Liver (tissue), 7 donors: ENCODE measurements at regions not wholly inside any gene's neighbourhood (a gene's known extent, or its start where the extent isn't known, plus 50 kb on each side); places are given as distances from the start of the nearest gene placed in this dataset.

Experiments
- DNase-seq: peaks from one replicate; pipeline ENCODE4 v3.0.0-alpha.2; 2017; ENCODE audit warnings: low spot score
- H3K27ac ChIP-seq, 2 donors: one replicate each; pipeline ENCODE4 v1.7.0; 2013; ENCODE audit warnings: inconsistent platforms in 2 of 2, low read length in 2 of 2, control low read depth in 1 of 2, low read depth in 1 of 2, mild to moderate bottlenecking in 1 of 2
- H3K27me3 ChIP-seq, 4 donors: one replicate each; pipeline versions ENCODE4 v1.6.1 to v1.7.0; 2013; ENCODE audit warnings: low read length in 3 of 4, inconsistent platforms in 1 of 4, mild to moderate bottlenecking in 1 of 4, moderate library complexity in 1 of 4; ENCODE audit not compliant: control insufficient read depth in 4 of 4, insufficient read depth in 4 of 4
- H3K36me3 ChIP-seq, 4 donors: one replicate each; pipeline versions ENCODE4 v1.6.1 to v1.7.0; 2013; ENCODE audit warnings: low read length in 3 of 4, mild to moderate bottlenecking in 3 of 4, low read depth in 1 of 4, moderate library complexity in 1 of 4; ENCODE audit not compliant: control insufficient read depth in 4 of 4, insufficient read depth in 3 of 4
- H3K4me1 ChIP-seq, 4 donors: one replicate each; pipeline versions ENCODE4 v1.6.1 to v1.7.0; 2013; ENCODE audit warnings: low read length in 3 of 4, mild to moderate bottlenecking in 3 of 4, moderate library complexity in 1 of 4; ENCODE audit not compliant: control insufficient read depth in 4 of 4, insufficient read depth in 4 of 4
- H3K4me3 ChIP-seq, 3 donors: one replicate each; pipeline versions ENCODE4 v1.6.1 to v1.7.0; 2013; ENCODE audit warnings: low read length in 3 of 3, control low read depth in 1 of 3, low read depth in 1 of 3, mild to moderate bottlenecking in 1 of 3
- H3K9ac ChIP-seq, 2 donors: one replicate each; pipeline ENCODE4 v1.7.0; 2013; ENCODE audit warnings: low read length in 2 of 2, mild to moderate bottlenecking in 2 of 2, moderate library complexity in 2 of 2, control low read depth in 1 of 2, low read depth in 1 of 2
- H3K9me3 ChIP-seq, 4 donors: one replicate each; pipeline versions ENCODE4 v1.6.1 to v1.7.0; 2013; ENCODE audit warnings: low read length in 3 of 4; ENCODE audit not compliant: control insufficient read depth in 4 of 4
- EGR1 ChIP-seq, 2 donors: IDR thresholded peaks; 2 replicates each; pipeline ENCODE4 v1.6.1; 2016 to 2018; ENCODE audit warnings: antibody characterized with exemption in 2 of 2, low read depth in 2 of 2
- HNF4A ChIP-seq, 2 donors: conservative IDR thresholded peaks; 2 replicates each; pipeline ENCODE4 v1.6.1; 2016; ENCODE audit warnings: antibody characterized with exemption in 2 of 2, mild to moderate bottlenecking in 2 of 2
- HNF4G ChIP-seq: IDR thresholded peaks from 2 replicates; pipeline ENCODE4 v1.6.1; 2016; ENCODE audit warnings: antibody characterized with exemption
- JUND ChIP-seq, 2 donors: IDR thresholded peaks; 2 replicates each; pipeline ENCODE4 v1.6.1; 2016; ENCODE audit warnings: antibody characterized with exemption in 2 of 2
- NR2F2 ChIP-seq: IDR thresholded peaks from 2 replicates; pipeline ENCODE4 v1.6.1; 2016; ENCODE audit warnings: antibody characterized with exemption
- RAD21 ChIP-seq, 2 donors: IDR thresholded peaks; 2 replicates each; pipeline ENCODE4 v1.6.1; 2016; ENCODE audit warnings: antibody characterized with exemption in 2 of 2, mild to moderate bottlenecking in 2 of 2
- RXRA ChIP-seq, 2 donors: IDR thresholded peaks; 2 replicates each; pipeline ENCODE4 v1.6.1; 2017 to 2018; ENCODE audit warnings: antibody characterized with exemption in 2 of 2, mild to moderate bottlenecking in 1 of 2
- TAF1 ChIP-seq: conservative IDR thresholded peaks from 2 replicates; pipeline ENCODE4 v1.6.1; 2016; ENCODE audit warnings: antibody characterized with exemption, mild to moderate bottlenecking
- YY1 ChIP-seq: IDR thresholded peaks from 2 replicates; pipeline ENCODE4 v1.6.1; 2016; ENCODE audit warnings: antibody characterized with exemption, mild to moderate bottlenecking
- WGBS: extraction: QIAGEN DNeasy Blood & Tissue Kit; methylation state at CpG from one replicate; pipeline ENCODE4 v1.1.7; 2013; 5-methylcytosine and 5-hydroxymethylcytosine counted together
- TF ChIP-seq, protein P1 (sequence below): IDR thresholded peaks from 2 replicates; pipeline ENCODE4 v1.6.1; 2016; ENCODE audit warnings: antibody characterized with exemption, mild to moderate bottlenecking
- TF ChIP-seq, protein P2 (sequence below): IDR thresholded peaks from 2 replicates; pipeline ENCODE4 v1.6.1; 2016; ENCODE audit warnings: antibody characterized with exemption
- TF ChIP-seq, protein P3 (sequence below): IDR thresholded peaks from 2 replicates; pipeline ENCODE4 v1.6.1; 2016; ENCODE audit warnings: antibody characterized with exemption
- TF ChIP-seq, protein P4 (sequence below): IDR thresholded peaks from 2 replicates; pipeline ENCODE4 v1.6.1; 2016; ENCODE audit warnings: antibody characterized with exemption
- donor health status: healthy.
- donor health status: healthy.
- donor health status: healthy.
- donor health status: healthy.

DNA sequence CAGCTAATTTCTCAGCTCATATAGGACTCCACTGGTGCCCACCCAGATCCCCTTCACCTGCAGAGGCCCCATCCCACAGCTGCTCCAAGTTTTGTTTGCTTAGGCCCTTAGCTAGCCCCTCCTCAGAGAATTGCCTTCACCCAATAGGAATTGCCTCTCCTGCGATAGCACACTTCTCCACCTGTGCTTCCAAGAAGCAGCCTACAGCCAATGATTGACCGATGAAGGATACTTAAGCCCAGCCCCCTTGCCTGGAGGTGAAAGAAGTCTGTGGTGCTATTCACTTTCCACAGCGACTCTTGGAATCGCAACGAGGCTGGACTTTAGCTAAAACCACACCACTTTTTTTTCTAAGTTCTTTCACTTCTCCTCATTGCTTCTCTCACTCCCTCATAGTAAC is 353.2 kb upstream of the BTBD3 start:
- no peak overlapping the region for H3K27ac ChIP-seq
- no peak for DNase-seq
- no peak for TF ChIP-seq YY1
- TF ChIP-seq, protein P1, sequence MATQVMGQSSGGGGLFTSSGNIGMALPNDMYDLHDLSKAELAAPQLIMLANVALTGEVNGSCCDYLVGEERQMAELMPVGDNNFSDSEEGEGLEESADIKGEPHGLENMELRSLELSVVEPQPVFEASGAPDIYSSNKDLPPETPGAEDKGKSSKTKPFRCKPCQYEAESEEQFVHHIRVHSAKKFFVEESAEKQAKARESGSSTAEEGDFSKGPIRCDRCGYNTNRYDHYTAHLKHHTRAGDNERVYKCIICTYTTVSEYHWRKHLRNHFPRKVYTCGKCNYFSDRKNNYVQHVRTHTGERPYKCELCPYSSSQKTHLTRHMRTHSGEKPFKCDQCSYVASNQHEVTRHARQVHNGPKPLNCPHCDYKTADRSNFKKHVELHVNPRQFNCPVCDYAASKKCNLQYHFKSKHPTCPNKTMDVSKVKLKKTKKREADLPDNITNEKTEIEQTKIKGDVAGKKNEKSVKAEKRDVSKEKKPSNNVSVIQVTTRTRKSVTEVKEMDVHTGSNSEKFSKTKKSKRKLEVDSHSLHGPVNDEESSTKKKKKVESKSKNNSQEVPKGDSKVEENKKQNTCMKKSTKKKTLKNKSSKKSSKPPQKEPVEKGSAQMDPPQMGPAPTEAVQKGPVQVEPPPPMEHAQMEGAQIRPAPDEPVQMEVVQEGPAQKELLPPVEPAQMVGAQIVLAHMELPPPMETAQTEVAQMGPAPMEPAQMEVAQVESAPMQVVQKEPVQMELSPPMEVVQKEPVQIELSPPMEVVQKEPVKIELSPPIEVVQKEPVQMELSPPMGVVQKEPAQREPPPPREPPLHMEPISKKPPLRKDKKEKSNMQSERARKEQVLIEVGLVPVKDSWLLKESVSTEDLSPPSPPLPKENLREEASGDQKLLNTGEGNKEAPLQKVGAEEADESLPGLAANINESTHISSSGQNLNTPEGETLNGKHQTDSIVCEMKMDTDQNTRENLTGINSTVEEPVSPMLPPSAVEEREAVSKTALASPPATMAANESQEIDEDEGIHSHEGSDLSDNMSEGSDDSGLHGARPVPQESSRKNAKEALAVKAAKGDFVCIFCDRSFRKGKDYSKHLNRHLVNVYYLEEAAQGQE: no peak
- TF ChIP-seq RAD21 (IDR thresholded peaks at IDR 0.05): no peak
- TF ChIP-seq, protein P2, sequence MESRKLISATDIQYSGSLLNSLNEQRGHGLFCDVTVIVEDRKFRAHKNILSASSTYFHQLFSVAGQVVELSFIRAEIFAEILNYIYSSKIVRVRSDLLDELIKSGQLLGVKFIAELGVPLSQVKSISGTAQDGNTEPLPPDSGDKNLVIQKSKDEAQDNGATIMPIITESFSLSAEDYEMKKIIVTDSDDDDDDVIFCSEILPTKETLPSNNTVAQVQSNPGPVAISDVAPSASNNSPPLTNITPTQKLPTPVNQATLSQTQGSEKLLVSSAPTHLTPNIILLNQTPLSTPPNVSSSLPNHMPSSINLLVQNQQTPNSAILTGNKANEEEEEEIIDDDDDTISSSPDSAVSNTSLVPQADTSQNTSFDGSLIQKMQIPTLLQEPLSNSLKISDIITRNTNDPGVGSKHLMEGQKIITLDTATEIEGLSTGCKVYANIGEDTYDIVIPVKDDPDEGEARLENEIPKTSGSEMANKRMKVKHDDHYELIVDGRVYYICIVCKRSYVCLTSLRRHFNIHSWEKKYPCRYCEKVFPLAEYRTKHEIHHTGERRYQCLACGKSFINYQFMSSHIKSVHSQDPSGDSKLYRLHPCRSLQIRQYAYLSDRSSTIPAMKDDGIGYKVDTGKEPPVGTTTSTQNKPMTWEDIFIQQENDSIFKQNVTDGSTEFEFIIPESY: no peak
- TF ChIP-seq EGR1 (IDR thresholded peaks at IDR 0.05; ENCODE audit: low read depth in 2 of 2): no peak
- TF ChIP-seq, protein P3, sequence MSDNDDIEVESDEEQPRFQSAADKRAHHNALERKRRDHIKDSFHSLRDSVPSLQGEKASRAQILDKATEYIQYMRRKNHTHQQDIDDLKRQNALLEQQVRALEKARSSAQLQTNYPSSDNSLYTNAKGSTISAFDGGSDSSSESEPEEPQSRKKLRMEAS: no peak
- no peak for TF ChIP-seq HNF4A (conservative IDR thresholded peaks at IDR 0.05)
- TF ChIP-seq JUND (IDR thresholded peaks at IDR 0.05): no peak
- TF ChIP-seq TAF1: no peak
- TF ChIP-seq, protein P4, sequence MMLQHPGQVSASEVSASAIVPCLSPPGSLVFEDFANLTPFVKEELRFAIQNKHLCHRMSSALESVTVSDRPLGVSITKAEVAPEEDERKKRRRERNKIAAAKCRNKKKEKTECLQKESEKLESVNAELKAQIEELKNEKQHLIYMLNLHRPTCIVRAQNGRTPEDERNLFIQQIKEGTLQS: no peak
- H3K9ac ChIP-seq: no peak overlapping the region
- no peaks in the 10 kb centered on the region for H3K4me1 ChIP-seq
- 81% methylated on average over 5 of the region's 5 CpGs for WGBS
- no peak overlapping the region for H3K4me3 ChIP-seq
- H3K27me3 ChIP-seq: peaks cover 0 to 3% (median 0%) of the 10 kb centered on the region in 4 donors
- no peaks in the 10 kb centered on the region for H3K9me3 ChIP-seq
- no peaks in the 10 kb centered on the region for H3K36me3 ChIP-seq

DNA sequence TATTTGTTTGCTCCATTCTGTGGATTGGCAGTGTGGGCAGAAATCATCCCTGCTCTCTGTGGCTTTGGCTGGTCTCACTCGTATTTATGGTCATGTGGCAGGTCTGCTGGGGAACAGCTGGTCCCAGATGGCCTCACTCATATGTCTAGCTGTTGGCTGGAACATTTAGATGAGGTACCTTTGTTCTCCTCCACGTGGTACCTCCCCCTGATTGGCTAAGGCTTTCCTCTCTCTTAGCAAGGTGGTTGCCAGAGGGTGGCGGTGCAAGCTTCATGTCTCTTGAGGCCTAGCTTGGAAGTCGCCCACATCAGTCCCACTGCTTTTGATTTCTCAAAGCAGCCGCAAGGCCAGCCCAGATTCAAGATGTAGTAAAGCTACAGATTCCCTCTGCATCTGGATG is 348.5 kb upstream of the BTBD3 start:
- no peak overlapping the region for H3K4me3 ChIP-seq
- no peaks in the 10 kb centered on the region for H3K36me3 ChIP-seq
- WGBS: 63% methylated on average over 5 of the region's 5 CpGs
- H3K27ac ChIP-seq: no peak overlapping the region
- no peaks in the 10 kb centered on the region for H3K4me1 ChIP-seq
- H3K9ac ChIP-seq: no peak overlapping the region
- TF ChIP-seq HNF4G (no peak), NR2F2 (no peak), TAF1 (no peak), RXRA (IDR thresholded peaks at IDR 0.05) (no peak)
- TF ChIP-seq, protein P1: no peak
- TF ChIP-seq, protein P2: no peak
- TF ChIP-seq, protein P3: no peak
- H3K27me3 ChIP-seq: no peaks in the 10 kb centered on the region
- no peak for DNase-seq
- H3K9me3 ChIP-seq: no peaks in the 10 kb centered on the region
